GM21737 (cell line): ENCODE measurements at regions not wholly inside any gene's neighbourhood (a gene's known extent, or its start where the extent isn't known, plus 50 kb on each side); places are given as distances from the start of the nearest gene placed in this dataset.

Experiments used
- ATAC-seq: cut with Tn5 transposase; IDR thresholded peaks from one replicate; pipeline ENCODE4 v1.9.1; 2021; ENCODE audit warnings: mild to moderate bottlenecking, moderate library complexity; ENCODE audit not compliant: unreplicated experiment

DNA sequence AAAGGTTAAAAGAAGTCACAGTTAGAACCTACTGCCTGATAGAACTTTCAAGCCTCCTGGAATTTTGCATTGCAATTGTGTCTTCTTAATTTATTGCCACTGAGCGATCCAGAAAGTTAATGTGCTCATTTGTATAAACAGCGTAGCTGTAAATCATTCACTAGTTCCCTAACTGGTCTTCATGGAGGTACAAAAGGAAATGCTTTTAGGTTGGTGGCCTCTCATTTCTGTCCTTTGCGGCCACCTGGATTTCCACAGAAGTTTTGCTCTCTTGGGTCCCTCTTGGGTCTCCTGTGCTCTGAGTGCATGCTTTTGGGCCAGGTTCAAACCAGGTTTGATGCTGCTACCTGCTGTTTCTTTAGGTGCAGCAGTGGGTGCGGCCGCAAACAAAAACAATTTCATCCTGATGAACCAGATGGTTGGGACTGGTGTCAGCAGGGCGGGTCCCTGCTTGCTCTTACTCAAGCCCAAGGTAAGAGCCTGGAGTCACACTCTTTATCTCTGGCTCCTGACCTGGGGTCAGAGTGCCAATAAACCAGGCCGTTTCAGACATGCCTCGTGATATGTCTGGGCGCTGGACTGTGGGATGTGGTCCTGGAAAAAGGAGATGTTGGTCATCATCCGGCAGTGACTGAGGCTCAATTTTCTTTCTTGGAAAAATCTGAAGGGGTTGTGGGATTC lies 270.1 kb downstream of the PTTG2 start:
- no peak for ATAC-seq

DNA sequence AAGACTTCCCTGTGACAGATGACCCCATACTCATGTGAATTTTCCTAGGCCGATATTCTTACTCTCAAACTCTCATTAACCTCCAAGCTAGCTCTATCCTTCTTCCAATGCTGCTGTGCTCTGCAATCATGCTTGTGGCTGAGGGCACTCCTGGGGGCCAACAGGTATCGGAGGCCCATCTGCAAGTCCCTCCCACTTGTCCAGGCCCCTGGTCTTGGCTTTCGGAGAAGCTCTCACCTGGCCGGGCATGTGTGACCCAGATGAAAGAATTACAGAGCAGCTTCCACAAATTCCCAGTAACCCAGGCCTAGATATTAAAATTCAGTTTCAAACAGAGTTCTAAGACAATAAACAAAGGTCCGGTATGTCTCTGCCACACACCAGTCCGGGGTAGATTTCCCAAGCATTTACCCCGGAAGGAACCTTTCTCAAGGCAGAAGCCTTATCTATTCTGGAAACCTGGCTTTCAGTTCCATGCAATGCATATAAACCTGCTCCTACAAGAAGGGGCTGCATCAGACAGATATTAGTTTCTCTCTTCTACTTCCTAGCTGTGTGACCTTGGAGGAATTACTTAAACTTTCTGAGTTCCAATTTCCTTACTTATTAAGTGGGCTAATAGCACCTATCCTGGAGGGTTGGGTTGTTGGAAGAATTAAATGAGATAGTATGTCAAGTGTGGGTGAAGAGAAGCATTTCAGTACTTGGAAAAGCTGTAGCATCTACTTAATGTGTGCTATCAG lies 270.8 kb downstream of the PTTG2 start:
- ATAC-seq = no peak

DNA sequence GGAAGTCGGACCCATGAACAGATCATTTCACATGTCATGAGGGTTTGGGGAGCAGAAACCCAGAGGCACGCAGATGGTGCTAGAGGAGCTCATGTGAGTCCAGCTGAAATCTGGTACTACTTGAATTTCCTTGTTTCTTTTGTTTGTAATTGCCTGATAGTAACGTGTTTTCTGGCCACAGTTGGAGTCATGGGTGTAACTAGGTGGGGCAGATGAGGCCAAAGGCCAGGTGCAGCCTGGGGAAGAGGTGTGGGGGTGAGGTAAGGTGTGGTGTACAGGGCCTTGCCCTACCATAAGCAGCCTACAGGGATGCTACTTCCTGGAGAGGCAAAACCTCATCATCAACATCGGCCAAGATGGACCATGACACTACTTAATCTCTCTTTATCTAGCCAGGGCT lies 271.4 kb downstream of the PTTG2 start:
- ATAC-seq = no peak

DNA sequence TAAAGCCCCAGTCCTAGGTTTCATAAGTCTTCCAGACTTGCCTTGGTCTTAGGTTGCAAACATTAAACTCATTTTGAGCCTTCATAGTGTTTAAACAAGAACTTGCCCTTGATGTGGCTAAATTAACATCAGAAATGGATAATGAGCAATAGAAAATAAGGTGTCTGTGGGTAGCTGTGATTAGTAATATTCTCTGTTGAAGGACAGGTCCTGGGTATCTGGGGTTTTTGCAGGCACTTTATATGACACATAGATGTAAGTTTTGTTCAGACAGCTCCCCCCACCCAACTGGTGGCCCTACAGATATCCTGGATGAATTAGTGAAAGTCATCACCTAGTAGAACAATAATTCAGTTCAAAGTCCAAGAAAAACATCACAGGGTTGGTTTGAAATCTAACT lies 272.5 kb downstream of the PTTG2 start:
- no peak for ATAC-seq

DNA sequence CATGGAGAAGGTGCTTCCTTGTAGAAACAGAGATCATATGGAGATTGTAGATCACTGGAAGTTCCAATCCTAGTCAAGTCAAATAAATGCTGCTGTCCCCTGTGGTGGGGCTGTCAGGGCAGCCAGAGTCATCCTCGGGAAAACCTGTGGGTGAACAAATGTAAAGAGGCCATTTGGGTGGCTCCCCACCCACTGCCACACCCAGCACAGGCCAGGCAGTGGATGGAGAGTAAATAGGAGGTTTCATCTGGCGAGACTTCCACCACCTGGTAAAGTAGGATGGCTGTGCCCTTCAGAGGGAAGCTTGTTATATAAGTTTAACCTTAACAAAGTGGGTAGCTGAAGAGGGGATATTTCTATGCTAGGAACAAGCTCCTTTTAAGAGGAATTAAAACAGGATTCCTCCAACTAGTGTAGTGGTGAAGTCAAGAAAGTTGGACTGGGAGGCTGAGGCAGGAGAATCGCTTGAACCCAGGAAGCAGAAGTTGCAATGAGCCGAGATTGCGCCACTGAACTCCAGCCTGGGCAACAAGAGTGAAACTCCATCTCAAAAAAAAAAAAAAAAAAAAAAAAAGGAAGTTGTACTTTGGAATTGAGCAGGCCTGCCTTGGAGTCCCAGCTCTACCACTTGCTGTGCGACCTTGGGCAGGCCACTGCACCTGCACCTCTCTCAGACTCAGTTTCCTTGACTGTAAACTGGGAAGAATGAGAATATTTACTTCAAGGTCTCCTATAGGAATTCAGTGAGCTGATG lies 273.7 kb downstream of the PTTG2 start:
- ATAC-seq = no peak

DNA sequence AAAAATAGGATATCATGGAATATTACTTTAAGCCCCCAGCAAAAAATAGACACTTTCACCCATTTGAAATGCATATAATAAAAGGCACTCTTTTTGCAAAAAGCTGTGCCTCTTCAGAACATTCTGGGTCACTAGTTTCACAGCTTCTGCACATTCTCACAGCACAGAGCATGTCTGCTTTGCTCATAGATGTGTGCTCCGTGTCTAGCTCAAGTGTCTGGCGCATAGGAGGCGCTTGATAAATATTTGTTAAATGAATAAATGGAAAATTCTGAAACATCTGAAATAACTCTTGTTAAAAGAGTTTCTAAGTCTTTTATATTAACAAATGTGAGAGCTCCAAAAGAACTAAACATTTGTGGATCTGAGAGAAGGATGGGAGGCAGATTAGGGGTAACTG lies 275.2 kb downstream of the PTTG2 start:
- ATAC-seq = no peak

DNA sequence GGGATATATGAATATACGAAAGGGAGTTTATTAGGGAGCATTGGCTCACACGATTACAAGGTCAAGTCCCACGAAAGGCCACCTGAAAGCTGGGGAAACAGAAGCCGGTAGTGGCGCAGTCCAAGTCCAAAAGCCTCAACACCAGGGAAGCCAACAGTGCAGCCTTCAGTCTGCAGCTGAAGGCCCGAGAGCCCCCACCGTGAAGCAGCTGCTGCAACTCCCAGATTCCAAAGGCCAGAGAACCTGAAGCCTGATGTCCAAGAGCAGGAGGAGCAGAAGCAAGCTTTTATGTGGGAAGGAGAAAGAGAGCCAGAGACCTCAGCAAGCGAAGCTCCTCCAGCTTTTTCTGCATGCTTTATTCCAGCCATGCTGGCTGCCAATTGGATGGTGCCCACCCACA lies 275.8 kb downstream of the PTTG2 start:
- no peak for ATAC-seq

DNA sequence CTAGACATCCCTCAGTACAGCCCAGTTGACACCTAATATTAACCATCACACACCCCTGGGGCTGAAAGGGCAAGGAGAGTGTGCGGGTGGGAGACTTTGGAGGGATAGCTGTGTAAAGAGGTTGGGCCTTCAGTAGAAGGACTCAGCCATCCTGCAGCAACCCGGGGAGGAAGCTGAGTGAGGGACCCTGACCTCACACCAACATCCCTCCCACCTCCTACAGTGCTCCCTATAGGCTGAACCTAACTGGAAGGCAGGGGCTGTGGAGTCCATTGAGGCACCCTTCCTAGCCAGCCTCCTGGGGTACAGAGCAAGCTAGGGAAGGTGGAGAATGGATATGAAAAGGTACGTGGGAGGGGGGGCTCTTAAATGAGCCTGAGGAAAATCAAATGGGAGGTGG lies 276.3 kb downstream of the PTTG2 start:
- ATAC-seq = no peak

DNA sequence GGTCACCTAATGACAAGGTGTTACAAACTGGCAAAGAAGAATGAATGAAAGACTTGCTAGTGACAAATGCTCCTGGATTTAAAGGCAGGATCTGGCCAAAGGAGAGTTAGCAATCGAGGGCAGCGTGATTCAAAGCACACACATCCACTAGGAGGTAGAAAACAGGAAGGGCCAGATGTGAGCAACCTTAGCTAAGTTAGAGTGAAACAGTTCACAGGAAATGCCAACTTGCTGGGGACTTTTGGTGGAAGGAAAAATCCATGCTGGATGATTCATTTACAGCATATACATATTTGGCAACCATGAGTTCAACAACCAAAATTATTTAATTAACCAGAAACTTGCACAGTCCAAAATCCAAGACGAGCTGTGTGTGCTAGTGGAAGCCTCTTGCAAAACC lies 276.9 kb downstream of the PTTG2 start:
- no peak for ATAC-seq

DNA sequence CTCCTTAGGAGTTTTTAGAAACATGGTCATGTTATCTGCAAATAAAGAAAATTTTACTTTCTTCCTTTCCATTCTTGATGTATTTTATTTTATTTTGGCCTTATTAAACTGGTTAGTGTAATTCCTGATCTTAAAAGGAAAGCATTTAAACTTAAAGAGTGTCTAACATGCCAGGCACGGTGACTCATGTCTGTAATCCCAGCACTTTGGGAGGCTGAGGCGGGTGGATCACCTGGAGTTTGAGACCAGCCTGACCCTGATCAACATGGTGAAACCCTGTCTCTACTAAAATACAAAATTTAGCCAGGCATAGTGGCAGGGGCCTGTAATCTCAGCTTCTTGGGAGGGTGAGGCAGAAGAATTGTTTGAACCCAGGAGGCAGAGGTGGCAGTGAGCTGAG lies 281.3 kb downstream of the PTTG2 start:
- ATAC-seq = no peak

DNA sequence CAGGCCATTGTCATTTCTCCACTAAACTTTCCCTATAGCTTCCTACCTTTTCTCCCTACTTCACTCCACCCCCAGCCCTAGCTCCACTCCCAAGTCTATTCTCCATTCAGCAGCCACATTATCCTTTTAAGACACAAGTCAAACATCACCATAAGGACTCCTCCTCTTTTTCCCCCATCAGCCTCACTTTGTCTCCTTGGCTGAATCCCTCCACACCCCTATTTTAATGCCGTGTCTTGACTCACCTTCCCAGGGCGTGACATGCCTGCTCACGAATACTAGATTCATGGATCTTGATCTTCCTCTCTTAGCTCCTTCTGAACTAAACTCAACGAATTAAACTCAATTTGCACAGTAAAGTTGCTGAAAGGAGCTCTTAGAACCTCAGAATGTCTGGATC lies 281.9 kb downstream of the PTTG2 start:
- ATAC-seq = no peak

DNA sequence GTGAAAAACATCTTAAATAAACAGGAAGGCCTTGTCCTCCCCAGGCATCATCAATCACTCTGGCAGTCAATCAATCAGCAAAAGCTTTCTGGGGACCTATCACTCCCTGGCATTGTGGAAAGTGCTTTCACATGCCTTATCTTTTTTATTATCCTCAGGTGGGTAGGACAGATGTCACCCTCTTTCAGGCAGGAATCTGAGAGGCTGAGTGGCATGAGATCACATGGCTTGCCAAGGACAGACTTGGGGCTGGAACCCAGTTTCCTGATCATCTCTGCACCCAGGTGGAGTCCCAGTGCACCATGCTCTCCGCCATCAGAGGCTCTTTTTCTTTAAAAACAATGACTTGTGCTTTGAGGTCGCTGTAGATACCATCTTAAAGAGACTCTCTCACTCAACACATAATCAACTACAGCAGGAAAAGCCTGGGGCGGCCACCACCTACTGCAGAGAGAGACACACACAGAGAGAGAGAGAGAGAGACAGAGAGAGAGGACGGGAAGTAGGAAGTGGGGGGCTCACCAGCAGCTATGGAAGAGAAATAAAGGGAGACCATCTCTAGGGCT lies 282.7 kb downstream of the PTTG2 start:
- no peak for ATAC-seq

DNA sequence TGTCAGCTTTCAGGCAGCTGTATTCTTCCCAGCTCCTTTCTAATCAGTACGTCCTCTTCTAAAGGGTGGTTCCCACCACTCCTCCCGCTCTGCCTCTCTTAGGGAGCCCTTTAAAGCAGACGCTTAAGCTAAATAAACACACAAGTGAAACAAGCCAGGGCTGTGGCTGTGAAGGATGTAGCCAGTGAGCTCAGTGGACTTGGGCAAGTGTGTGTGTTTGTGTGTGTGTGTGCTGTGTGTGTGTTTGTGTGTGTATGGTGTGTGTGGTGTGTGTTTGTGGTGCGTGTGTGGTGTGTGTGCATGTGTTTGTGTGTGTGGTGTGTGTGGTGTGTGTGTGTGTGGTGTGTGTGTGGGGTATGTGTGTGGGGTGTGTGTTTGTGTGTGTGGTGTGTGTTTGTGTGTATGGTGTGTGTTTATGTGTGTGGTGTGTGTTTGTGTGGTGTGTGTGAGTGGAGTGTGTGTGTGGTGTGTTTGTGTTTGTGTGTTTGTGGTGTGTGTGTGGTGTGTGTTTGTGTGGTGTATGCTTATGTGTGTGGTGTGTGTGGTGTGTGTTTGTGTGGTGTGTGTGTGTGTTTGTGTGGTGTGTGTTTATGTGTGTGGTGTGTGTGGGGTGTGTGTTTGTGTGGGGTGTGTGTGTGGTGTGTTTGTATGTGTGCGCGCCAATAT lies 283.3 kb downstream of the PTTG2 start:
- ATAC-seq = no peak

DNA sequence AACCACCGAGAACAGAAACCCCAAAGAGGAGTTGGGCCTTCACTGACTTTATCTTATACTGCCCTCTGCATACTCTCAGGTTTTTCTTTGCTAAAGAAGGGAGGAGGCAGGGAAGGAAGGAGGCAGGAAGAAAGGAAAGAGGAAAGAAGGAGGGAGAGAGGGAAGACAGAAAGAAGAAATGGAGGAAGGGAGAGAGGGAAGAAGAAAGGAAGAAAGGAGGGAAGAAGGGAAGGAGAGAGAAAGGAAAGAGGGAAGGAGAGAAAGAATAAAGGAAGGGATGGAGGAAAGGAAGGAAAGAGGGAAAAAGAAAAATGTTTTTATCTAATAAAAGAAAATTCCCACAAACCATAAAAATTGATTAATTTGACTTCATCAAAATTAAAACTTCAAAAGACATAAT lies 294.6 kb downstream of the PTTG2 start:
- ATAC-seq = no peak

DNA sequence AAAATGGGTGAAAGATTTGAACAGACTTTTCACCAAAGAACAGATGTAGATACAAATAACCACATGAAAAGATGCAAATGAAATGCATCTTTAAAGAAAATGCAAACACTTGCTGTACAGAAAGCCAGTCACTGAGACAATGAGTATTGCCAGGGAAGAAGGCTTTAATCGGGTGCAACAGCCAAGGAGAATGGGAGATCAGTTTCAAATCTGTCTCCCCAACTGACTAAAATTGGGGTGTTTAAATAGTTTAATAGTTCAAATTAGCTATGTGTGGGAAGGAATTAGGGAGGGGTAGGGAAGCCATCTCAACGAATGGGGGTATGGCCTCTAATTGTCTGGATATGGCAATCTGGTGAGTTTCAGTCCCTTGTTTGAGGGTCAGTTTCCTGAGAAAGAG lies 295.4 kb downstream of the PTTG2 start:
- ATAC-seq = no peak

DNA sequence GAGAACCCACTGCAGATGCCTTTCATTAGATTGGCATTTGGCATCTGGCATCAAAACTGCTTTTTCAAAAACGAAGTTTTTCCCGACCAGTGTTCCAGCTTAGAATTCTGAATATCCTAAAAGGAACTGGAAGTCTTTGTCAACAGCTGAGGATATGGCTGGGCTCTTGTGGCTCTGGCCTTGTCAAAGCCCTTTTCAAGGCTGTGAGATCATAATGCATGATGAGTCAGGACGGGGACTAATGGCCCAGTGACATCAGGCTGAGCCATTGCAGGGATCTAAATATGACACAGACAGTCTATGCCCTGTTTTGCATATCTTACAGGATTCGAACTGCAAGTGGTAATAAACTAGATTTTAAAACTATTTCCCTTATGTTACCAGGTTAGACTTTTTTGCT lies 306.4 kb downstream of the PTTG2 start:
- ATAC-seq = no peak

DNA sequence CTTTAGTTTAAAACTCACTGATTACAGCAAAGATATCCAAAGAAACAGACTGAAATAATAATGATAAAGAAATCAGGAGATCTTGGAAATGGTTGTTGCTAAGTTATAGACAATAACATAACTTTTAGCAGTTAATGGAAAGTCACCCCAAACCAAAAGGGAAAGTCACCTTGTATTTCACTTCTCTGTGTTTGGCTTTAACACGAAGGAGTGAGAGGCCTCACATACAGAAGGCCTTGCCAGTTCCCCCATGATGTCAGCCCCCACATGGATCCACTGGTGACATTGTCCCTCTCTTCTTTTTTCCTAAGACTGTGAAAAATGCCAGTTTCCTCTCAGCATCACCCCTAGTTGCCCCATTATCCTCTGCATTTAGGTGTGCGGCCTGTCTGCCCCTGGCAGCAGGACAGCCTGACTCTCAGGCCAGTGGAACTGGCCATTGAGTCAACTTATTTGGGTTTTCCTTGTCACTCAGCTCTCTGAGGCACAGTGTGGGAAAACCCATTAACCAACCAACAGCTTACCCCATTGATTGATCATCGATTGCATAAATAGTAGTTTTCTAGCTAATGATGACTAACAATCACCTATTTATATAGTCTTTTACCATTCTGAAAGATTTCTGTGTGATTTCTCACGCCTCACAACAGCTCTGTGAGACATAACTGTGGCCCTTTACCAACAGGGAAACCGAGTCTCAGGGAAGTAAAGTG lies 308.1 kb downstream of the PTTG2 start:
- no peak for ATAC-seq

DNA sequence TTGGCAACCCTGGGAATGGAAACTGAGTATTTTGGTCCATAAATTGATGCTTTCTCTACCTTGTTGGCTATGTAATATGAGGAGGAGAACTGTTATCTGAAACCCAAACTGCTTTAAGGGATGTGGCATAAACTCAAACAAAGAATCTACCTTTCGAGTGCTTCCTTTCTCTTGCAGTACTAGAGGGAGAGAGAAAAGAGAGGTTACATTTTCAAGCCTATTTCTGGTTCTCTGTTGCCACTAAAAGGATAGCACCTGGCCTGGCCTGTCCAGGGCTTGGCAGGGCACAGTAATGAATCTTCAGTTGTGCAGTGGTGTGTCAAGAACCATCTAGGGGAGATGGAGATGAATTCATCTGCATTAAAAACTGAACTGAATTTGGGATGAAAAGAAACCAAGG lies 308.6 kb downstream of the PTTG2 start:
- no peak for ATAC-seq

DNA sequence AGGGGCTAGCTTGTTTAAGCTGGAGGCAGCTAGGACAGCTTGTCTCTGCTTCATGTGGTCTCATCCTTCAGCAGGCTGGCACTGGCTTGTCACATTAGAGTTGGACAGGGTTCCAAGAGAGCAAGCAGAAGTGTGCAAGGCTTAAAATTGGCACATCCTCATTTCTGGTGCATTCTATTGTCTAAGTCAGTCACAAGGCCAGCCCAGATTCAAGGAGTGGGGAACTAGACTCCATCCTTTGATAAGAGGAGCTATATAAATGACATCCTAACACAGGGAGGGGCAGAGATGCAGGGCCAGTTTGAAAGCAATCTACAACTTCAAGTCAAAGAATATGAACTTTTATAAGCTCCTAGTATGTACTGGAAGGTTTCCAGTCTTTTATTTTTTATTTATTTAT lies 313.2 kb downstream of the PTTG2 start:
- ATAC-seq = no peak

DNA sequence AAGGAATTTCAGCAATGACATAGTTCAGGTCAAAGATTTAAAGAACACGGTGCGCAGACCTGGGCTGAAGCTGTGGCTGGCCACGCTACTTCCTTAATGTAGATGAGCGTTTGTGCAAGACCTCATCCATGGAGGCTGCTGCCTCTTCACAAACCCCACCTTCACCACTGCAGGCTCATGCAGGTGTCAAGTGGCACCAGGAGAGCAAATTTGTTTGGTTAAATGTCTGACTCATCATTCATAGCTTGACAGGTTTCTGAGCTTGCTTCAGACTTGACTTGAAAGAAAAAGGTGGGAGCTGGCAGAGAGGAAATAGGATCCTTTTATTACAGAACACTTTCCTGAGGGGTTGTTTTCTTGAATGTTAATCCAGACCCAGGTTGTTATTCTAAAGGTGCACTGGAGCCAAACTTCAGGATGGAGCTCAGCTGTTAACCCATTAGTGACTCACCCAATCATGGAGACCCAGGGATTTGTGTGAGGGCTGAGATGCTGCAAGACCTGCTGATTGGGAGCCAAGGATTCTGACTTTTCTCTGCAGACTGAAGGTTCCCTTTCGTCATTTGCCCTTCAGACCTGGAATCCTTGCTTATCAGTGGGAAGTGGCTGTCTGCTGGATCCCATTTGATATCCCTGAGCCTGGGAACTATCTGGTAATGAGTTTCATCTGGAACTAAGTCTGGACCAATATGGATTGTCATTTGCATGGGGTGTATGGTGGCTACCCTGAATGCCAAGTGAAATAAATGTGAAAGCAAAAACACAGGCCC lies 315.3 kb downstream of the PTTG2 start:
- ATAC-seq = no peak
